ENCODE measurements at regions not wholly inside any gene's neighbourhood (a gene's known extent, or its start where the extent isn't known, plus 50 kb on each side); places are given as distances from the start of the nearest gene placed in this dataset.

GRCh38 chr4:101593666-101594065, 196.9 kb upstream of the BANK1 start:
- no peak for TF ChIP-seq EP300 (IDR thresholded peaks at IDR 0.05)
- TF ChIP-seq CTCF (IDR thresholded peaks at IDR 0.05): no peak
- TF ChIP-seq POLR2A (IDR thresholded peaks at IDR 0.05): no peak
- no peak for TF ChIP-seq POLR2AphosphoS5 (IDR thresholded peaks at IDR 0.05)

All from sigmoid colon (tissue), 4 donors.